NB4 (cell line): ENCODE measurements at regions not wholly inside any gene's neighbourhood (a gene's known extent, or its start where the extent isn't known, plus 50 kb on each side); places are given as distances from the start of the nearest gene placed in this dataset.

Experiments
- CTCF ChIP-seq: IDR thresholded peaks from one replicate; pipeline ENCODE4 v1.5.1; 2012; ENCODE audit warnings: low read depth, low read length
- POLR2A ChIP-seq: IDR thresholded peaks from 2 replicates; pipeline ENCODE4 v1.6.1; 2011; ENCODE audit warnings: mild to moderate bottlenecking; ENCODE audit not compliant: insufficient read length; ENCODE audit errors: extremely low read depth
- TF ChIP-seq, protein P1 (sequence below): IDR thresholded peaks from 2 replicates; pipeline ENCODE4 v1.6.1; 2011; ENCODE audit warnings: low read depth, low read length

GRCh38 chr7:125804273-125804672 is 874.6 kb upstream of the POT1 start:
- no peak for TF ChIP-seq CTCF
- no peak for TF ChIP-seq POLR2A
- TF ChIP-seq, protein P1, sequence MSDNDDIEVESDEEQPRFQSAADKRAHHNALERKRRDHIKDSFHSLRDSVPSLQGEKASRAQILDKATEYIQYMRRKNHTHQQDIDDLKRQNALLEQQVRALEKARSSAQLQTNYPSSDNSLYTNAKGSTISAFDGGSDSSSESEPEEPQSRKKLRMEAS, result no peak
